Stimulated activated naive CD4-positive, alpha-beta T cell (primary cell): ENCODE measurements at regions not wholly inside any gene's neighbourhood (a gene's known extent, or its start where the extent isn't known, plus 50 kb on each side); places are given as distances from the start of the nearest gene placed in this dataset.
"Not testable (repeated sequence)": the region's sequence is repeated elsewhere in the genome, so short reads cannot be mapped to it uniquely, and the experiment has no call there.

Experiments used
- DNase-seq, 6 experiments: peaks; one replicate each; lab custom pipeline; 2025; lab: John Stamatoyannopoulos, UW

DNA sequence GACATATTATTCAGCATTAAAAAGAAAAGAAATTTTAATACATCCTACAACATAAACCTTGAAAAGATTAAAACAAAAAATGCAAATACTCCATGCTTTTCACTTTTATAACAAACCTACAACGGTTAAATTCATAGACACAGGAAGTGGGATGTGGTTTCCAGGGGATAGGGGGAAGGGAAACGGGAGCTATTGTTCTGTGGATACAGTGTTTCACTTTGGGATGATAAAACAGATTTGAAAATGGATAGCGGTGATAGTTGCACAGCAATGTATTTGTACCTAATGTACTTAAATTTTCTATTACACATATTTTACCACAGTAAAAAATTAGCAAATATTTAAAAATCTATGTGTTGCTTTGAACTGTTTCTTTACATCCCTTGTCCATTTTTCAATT lies 368.0 kb downstream of the CDY2B start:
- DNase-seq, result not testable (repeated sequence)

GRCh38 chrY:17511476-17511875 lies 368.5 kb downstream of the CDY2B start:
- DNase-seq, result not testable (repeated sequence)

GRCh38 chrY:17505834-17506233 lies 374.2 kb downstream of the CDY2B start:
- not testable (repeated sequence) for DNase-seq

GRCh38 chrY:17484763-17485162 lies 395.3 kb downstream of the CDY2B start:
- not testable (repeated sequence) for DNase-seq

- DNase-seq, result not testable (repeated sequence)
Observed at GRCh38 chrY:17484157-17484556, 395.9 kb downstream of the CDY2B start.

DNA sequence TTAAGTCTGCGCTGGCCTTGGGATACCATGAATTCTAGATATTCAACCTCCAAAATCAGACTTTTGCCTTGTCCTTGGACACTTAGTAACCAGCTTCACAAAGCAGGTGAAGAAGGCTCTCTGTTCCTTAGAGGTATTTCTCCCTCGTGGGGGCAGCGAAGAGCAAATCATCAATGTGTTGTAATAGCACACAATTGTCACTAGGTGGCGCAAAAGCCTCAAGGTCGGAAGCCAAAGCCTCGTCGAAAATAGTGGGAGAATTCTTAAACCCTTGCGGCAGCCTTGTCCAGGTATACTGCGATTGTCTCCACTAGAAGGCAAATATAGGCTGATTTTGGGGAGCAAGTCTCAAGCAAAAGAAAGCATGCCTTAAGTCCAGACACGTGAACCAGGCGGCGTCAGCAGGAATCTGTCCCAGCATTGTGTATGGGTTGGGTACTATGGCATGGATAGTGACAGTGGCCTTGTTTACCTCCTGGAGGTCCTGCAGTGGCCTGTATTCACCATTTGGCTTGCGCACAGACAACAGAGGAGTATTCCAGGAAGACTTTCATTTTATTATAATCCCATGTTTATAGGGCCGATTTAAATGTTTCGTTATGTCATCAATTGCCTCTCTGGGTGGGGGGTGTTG lies 398.5 kb downstream of the CDY2B start:
- not testable (repeated sequence) for DNase-seq

DNA sequence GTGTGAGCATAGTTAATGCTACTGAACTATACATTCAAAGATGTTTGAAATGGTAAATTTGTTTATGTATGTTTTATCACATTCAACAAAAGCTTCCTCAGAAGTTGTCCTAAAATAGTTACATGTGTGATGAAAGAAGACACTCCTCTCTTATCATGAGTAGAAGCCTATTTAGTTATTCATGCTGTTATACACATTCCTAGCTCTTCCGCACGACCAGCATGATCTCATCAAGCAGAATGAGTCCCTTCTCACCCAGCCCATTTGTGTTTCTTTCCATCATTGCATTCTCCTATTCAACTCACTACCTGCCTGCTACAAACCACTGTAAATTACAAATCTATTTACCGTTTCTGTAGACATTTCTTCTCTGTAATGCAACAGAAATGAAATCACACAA lies 408.0 kb downstream of the CDY2B start:
- not testable (repeated sequence) for DNase-seq

DNA sequence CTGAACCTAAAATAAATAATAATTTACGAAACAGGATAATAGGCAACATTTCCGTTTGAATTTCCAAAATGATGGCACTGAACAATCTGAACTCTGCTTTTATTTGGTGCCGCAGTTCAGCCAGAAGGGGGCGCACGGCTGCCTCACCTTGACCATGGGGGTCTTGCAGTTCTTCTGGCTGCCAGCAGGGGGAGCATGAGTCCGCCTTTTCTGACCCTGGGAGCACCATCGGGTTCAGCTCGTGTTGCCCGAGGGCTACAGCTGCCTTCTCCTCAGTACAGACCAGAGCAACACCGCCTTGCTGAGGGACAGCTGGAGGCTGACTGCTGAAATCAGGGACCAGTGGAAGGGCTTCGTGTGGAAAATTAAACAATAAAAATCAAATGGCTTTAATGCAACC lies 420.3 kb downstream of the CDY2B start:
- DNase-seq, result not testable (repeated sequence)

DNA sequence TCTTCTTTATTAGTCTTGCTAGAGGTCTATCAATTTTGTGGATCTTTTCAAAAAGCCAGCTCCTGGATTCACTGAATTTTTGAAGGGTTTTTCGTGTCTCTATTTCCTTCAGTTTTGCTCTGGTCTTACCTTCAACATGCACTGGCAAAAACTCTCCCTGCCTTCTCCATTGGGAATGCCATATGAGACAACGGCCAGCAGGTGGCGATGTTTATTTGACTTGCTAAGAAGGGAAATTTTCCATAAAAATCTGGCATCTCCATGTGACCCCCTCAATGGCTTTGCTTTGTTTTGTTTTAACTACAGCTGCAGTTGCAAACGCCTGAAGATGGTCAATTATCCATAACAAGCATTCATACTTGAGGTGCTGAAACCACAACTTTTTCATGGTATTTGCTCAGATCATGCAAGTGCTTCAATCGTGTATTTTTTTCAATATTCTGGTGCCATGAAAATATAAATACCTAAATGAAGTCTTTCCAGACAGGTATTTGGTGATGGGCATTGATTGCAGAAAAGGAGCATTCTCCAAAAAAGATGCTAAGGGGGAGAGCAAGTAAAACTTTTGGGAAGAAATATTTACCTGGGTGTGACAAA lies 449.4 kb downstream of the CDY2B start:
- no peak for DNase-seq

- DNase-seq, result no peak
Observed at GRCh38 chrY:17398336-17399072, 481.5 kb downstream of the CDY2B start.

- DNase-seq, result no peak
Observed at GRCh38 chrY:17397659-17398058, 482.4 kb downstream of the CDY2B start.

GRCh38 chrY:17381431-17382070 lies 498.5 kb downstream of the CDY2B start:
- no peak for DNase-seq

- DNase-seq, result no peak
Observed at GRCh38 chrY:17378326-17378725, 501.7 kb downstream of the CDY2B start.

GRCh38 chrY:17368413-17368812 lies 511.6 kb downstream of the CDY2B start:
- DNase-seq, result no peak

DNA sequence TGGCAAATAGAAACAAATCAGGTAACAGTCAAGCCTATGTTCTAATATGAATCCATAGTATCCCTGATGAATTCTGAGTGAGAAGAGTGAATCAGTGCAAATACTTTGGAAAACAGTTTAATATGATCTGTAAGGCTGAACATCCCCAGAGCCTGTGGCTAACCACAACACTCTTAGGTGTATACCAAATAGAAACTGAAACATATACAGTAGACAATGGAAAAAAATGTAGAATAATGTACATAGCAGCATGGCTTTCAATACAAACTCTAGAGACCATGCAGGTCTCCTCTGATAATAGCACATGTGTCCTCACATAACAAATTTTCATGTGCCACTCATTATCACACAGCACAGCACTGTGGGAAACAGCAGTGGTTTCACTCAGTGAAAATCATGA lies 513.6 kb downstream of the CDY2B start:
- no peak for DNase-seq

- DNase-seq, result no peak
Observed at GRCh38 chrY:17339028-17339427, 541.0 kb downstream of the CDY2B start.

DNA sequence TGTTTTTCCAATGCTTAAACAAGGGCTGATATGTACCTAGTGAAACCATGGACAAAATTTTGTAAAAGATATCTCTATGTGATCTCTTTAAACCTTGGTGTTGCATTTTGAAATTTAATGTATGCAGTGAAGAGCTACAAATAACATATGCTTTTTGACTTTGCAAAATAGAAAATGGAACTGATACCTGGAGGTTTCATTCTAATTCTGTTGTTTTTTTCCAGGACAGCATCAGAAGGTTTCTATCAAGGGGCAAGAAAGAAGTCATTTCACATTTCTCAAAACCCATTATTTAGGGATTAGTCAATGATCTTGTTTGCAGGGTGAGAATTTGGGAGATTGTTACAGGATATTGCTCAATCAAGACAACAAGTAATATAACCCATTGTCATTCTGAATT lies 549.3 kb downstream of the CDY2B start:
- no peak for DNase-seq

DNA sequence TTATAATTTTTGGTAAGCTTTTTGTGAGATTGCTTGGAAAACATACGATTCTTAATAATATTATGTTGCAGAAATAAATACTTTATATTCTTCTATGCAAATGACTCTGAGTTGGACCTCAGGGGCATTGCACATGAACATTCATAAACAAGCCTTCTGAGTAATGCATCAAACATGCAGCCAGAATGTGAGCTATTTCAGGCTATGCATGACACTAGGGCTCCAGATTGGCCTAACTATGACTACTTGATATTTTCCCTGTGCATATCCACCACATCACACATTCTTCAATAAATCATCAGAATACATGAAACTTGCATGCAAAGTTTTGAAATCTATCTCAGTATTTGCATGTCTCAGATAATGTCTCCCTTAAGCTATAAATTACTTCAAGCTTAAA lies 560.1 kb downstream of the CDY2B start:
- DNase-seq, result no peak

DNA sequence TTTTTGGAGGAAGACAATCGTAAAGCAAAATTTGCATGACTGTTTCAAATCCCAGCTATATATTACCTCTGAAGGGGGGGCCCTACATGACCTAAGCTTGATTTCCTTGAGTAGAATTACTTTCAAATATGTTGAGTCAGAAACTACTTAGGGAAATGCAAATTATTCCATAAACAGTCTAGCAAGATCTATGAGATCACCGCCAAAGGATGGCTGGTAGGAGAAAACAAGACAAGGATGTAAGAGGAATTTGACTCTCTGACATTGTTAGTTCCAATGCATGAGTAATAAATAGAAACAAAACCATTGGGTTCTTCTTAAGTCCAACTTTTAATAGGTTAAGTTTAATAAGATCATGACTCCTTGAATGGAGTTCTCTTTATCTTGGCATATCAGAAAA lies 561.4 kb downstream of the CDY2B start:
- no peak for DNase-seq

GRCh38 chrY:17277056-17277455 lies 603.0 kb downstream of the CDY2B start:
- no peak for DNase-seq

DNA sequence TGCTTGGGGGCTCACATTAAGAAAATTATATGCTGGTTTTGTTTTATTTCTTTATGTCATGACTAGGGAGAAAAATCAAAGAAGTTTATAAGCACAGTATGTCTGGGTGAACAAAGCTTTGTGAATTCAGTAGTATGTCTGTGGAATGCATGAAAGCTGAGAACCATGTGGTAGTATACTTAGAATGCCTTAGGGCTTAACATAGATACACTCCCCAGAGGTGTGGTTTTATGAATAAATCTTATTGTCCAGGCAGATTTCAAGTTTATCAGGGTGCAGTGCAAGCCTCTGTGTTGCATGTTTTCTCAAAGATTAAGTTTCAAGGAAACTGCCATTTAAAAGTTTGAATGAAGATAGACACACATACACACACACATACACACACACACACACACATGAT lies 620.5 kb downstream of the CDY2B start:
- no peak for DNase-seq

DNA sequence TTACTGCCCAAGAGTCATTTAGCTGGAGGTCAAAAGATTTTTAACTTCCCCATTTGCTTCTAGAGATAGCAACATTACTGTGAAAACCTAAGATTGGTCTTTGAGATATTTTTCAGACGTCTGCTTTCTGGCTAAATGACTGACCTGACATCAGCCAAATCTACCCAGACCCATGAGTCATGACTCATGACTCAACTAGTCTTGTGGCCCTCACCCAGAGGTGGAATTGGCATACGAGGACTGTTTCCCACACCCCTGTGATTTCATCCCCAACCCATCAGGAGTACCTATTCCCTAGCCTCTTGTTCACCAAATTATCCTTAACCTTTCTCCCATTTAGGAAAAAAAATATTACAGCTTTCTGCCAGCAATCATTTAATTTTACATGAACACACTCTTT lies 641.6 kb downstream of the CDY2B start:
- no peak for DNase-seq

- no peak for DNase-seq
Observed at GRCh38 chrY:17235769-17236168, 644.3 kb downstream of the CDY2B start.
